HCT116 (cell line): ENCODE measurements at regions not wholly inside any gene's neighbourhood (a gene's known extent, or its start where the extent isn't known, plus 50 kb on each side); places are given as distances from the start of the nearest gene placed in this dataset.
"Not testable (repeated sequence)": the region's sequence is repeated elsewhere in the genome, so short reads cannot be mapped to it uniquely, and the experiment has no call there.

Experiments used
- ATAC-seq: fragments of 200-7000 bp; cut with Tn5 transposase; 2 replicates; pipeline ENCODE4 v1.9.1; 2020; ENCODE audit warnings: mild to moderate bottlenecking, moderate library complexity
- BruUV-seq: library from RNA; stranded (reverse); fragments of 400-500 nt; replicated peaks from 2 replicates; lab custom pipeline; 2021; lab: Mats Ljungman, UMichigan
- CTCF ChIA-PET: fragments of 300-600 bp; sonication (Branson Sonifier 250); formaldehyde crosslinking; loops from one replicate; lab custom pipeline; 2021; ENCODE audit warnings: antibody characterized with exemption; lab: Charles Lee
- POLR2A ChIA-PET: fragments of 300-600, 350-600 bp; sonication (Branson Sonifier 250); formaldehyde crosslinking; loops from one replicate; lab custom pipeline; 2021; ENCODE audit warnings: antibody characterized with exemption; lab: Charles Lee
- RAD21 ChIA-PET, 2 experiments: fragments of 300-600 bp; sonication (Branson Sonifier 250); formaldehyde crosslinking; loops; one replicate each; lab custom pipeline; 2023; ENCODE audit warnings: low total read pairs in 2 of 2; ENCODE audit not compliant: uncharacterized antibody in 2 of 2, unreplicated experiment in 2 of 2, low non-redundant PET in 1 of 2; lab: Charles Lee
- DNase-seq: peaks from one replicate; pipeline ENCODE4 v3.0.0-alpha.2; 2010; ENCODE audit warnings: low read depth, low spot score
- H2AFZ ChIP-seq: fragments of 200-600 bp; shearing (Covaris generic), sonication (generic); 2 replicates; pipeline ENCODE4 v1.6.1; 2017; ENCODE audit warnings: low read depth, mixed run types, mixed read lengths, antibody characterized with exemption, low read length; ENCODE audit not compliant: poor library complexity, severe bottlenecking
- H3K27ac ChIP-seq: 2 replicates; pipeline ENCODE4 v1.5.1; 2012; ENCODE audit warnings: low read depth, low read length
- H3K27me3 ChIP-seq: fragments of 200-600 bp; sonication (generic); 2 replicates; pipeline ENCODE4 v1.6.1; 2016; ENCODE audit warnings: mixed run types, low read length, mixed read lengths; ENCODE audit not compliant: insufficient read depth
- H3K36me3 ChIP-seq, 2 experiments: fragments of 200-500 bp in 1 of 2; fragments of 200-600 bp in 1 of 2; sonication (Bioruptor generic) in 1 of 2; sonication (generic) in 1 of 2; 2 replicates each; pipeline versions ENCODE4 v1.5.1 to v1.6.1; 2014 to 2016; ENCODE audit warnings: low read length in 2 of 2, inconsistent platforms in 1 of 2, mixed read lengths in 1 of 2, mixed run types in 1 of 2; ENCODE audit not compliant: insufficient read depth in 2 of 2, control insufficient read depth in 1 of 2
- H3K4me1 ChIP-seq, 2 experiments: fragments of 200-600 bp in 1 of 2; sonication (generic) in 1 of 2; 2 replicates each; pipeline versions ENCODE4 v1.5.1 to v1.6.1; 2012 to 2017; ENCODE audit warnings: low read length in 2 of 2, inconsistent platforms in 1 of 2, mild to moderate bottlenecking in 1 of 2, mixed read lengths in 1 of 2, mixed run types in 1 of 2, moderate library complexity in 1 of 2; ENCODE audit not compliant: insufficient read depth in 2 of 2, control insufficient read depth in 1 of 2
- H3K4me2 ChIP-seq: fragments of 200-600 bp; sonication (generic); 2 replicates; pipeline ENCODE4 v1.6.1; 2017; ENCODE audit warnings: mixed run types, low read length, mixed read lengths
- H3K4me3 ChIP-seq, 2 experiments: fragments of 200-600 bp in 1 of 2; sonication (generic) in 1 of 2; replicated peaks in 1 of 2; 2 replicates each; pipeline ENCODE4 v1.5.1; 2011 to 2016; ENCODE audit warnings: low read length in 2 of 2, control low read depth in 1 of 2, low read depth in 1 of 2, mild to moderate bottlenecking in 1 of 2, mixed read lengths in 1 of 2, mixed run types in 1 of 2
- H3K79me2 ChIP-seq: fragments of 200-600 bp; sonication (generic); 2 replicates; pipeline ENCODE4 v1.6.1; 2017; ENCODE audit warnings: mild to moderate bottlenecking, mixed run types, low read length, moderate library complexity, mixed read lengths; ENCODE audit not compliant: insufficient read depth
- H3K9ac ChIP-seq: fragments of 200-600 bp; sonication (generic); 2 replicates; pipeline ENCODE4 v1.6.1; 2016; ENCODE audit warnings: low read length, mixed read lengths
- H3K9me2 ChIP-seq: fragments of 200-600 bp; sonication (generic), shearing (Covaris generic); 2 replicates; pipeline ENCODE4 v1.6.1; 2017; ENCODE audit warnings: mixed run types, mild to moderate bottlenecking, moderate library complexity; ENCODE audit not compliant: insufficient read depth
- H3K9me3 ChIP-seq, 2 experiments: fragments of 200-500 bp in 1 of 2; fragments of 200-600 bp in 1 of 2; sonication (Bioruptor generic) in 1 of 2; sonication (generic) in 1 of 2; 2 replicates each; pipeline ENCODE4 v1.6.1; 2014 to 2017; ENCODE audit warnings: low read length in 2 of 2, mixed read lengths in 2 of 2, inconsistent platforms in 1 of 2, low read depth in 1 of 2, mild to moderate bottlenecking in 1 of 2, mixed run types in 1 of 2, moderate library complexity in 1 of 2; ENCODE audit not compliant: control insufficient read depth in 1 of 2, insufficient read depth in 1 of 2
- H4K20me1 ChIP-seq: fragments of 200-600 bp; sonication (generic), shearing (Covaris generic); 2 replicates; pipeline ENCODE4 v1.6.1; 2017; ENCODE audit warnings: mixed run types, mild to moderate bottlenecking, moderate library complexity; ENCODE audit not compliant: insufficient read depth
- SIN3A ChIP-seq: IDR thresholded peaks from 2 replicates; pipeline ENCODE4 v1.6.1; 2012; ENCODE audit warnings: low read depth
- TCF7L2 ChIP-seq: IDR thresholded peaks from 2 replicates; pipeline ENCODE4 v1.7.0; 2011; ENCODE audit warnings: borderline replicate concordance, inconsistent platforms; ENCODE audit not compliant: insufficient read depth, insufficient read length; ENCODE audit errors: extremely low read depth
- ZFX ChIP-seq: fragments of 450-650 bp; IDR thresholded peaks from 2 replicates; pipeline ENCODE4 v1.6.1; 2017
- intact Hi-C: fragments of 100-400 bp; cut with micrococcal nuclease; formaldehyde crosslinking; loops from 2 replicates; pipeline ENCODE4 v1.10.0; 2022

DNA sequence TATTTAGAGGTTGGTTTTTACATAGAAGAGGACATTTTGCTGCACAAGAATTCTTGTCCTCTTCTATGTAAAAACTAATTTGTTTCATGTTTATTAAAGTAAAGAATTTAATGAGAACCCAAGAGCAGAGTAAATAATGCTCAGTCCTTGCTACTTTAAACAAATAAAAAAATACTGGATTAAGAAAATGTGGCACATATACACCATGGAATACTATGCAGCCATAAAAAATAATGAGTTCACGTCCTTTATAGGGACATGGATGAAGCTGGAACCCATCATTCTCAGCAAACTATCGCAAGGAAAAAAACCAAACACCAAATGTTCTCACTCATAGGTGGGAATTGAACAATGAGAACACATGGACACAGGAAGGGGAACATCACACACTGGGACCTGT, 643.6 kb downstream of the NR2F1-AS1 start:
- H3K9me2 ChIP-seq, H3K79me2 ChIP-seq, H4K20me1 ChIP-seq, H3K27me3 ChIP-seq, POLR2A ChIA-PET, ATAC-seq, BruUV-seq, DNase-seq, H3K4me1 ChIP-seq, H3K4me3 ChIP-seq, intact Hi-C loops, H3K9ac ChIP-seq, H3K4me2 ChIP-seq, H3K27ac ChIP-seq, CTCF ChIA-PET, H3K9me3 ChIP-seq, RAD21 ChIA-PET, H2AFZ ChIP-seq, H3K36me3 ChIP-seq: not testable (repeated sequence)

DNA sequence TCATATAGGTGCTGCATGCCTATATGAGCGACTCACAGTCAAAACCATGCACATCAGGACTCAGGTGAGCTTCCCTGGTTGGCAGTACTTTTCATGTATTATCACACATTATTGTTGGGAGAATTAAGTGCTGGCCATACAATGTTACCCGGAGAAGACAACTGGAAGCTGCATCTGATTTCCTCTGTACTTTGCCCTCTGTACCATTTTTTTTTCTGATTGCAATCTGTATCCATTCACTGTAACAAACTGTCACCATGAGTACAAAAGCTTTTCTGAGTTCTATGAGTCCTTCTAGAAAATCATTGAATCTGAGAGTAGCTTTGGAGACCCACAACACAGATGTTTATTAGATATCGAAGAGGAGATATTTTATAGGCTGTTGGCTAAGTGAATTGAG, 651.0 kb downstream of the NR2F1-AS1 start:
- H3K4me1 ChIP-seq = peaks cover 12 to 22% of the 10 kb centered on the region in 2 experiments
- no peaks in the 10 kb centered on the region for H4K20me1 ChIP-seq
- no peak overlapping the region for H3K4me3 ChIP-seq
- no peaks in the 10 kb centered on the region for H3K9me2 ChIP-seq
- DNase-seq (no peak), ATAC-seq (no peak)
- no peak overlapping the region for H3K4me2 ChIP-seq
- no peaks in the 10 kb centered on the region for H3K79me2 ChIP-seq
- TF ChIP-seq SIN3A = no peak
- no peak for TF ChIP-seq TCF7L2
- no peak for TF ChIP-seq ZFX
- H2AFZ ChIP-seq = no peak overlapping the region
- H3K9ac ChIP-seq = no peak overlapping the region
- intact Hi-C loops = no loop called here
- no peaks in the 10 kb centered on the region for H3K9me3 ChIP-seq
- no peak overlapping the region for H3K27ac ChIP-seq
- ChIA-PET RAD21 (no interaction called here), CTCF (no interaction called here), POLR2A (no interaction called here)
- H3K27me3 ChIP-seq = no peaks in the 10 kb centered on the region
- BruUV-seq = no TSS peak
- no peaks in the 10 kb centered on the region for H3K36me3 ChIP-seq
